ENCODE measurements at regions not wholly inside any gene's neighbourhood (a gene's known extent, or its start where the extent isn't known, plus 50 kb on each side); places are given as distances from the start of the nearest gene placed in this dataset.

DNA sequence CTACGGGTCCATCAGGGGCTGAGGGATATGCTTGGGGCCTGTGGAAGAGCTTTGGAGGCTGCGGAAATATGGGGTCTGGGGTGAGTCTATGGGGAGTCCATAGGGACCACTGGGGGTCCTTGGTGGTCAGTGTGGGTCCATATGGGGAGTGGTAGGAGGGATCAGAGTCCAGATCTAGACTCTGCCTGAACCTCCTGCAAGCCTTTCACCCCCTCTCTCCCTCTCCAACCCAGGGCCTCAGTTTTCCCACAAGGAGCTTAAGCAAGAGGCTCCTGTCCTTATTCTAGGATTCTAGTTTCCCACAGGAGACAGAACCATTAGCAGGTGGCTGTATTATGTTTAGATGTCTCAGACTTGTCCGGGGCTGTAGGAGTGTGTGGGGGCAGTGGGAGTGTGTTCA lies 161.9 kb upstream of the TSHZ3 start:
- Histone ChIP-seq H3K36me3 (ENCODE audit: control insufficient read depth, low read length) (no peaks in the 10 kb centered on the region), H3F3A (ENCODE audit: control insufficient read depth, insufficient read depth) (no peaks in the 10 kb centered on the region), H3K27ac (ENCODE audit: low read depth, low read length) (no peak overlapping the region), H3K4me2 (ENCODE audit: low read length) (no peak overlapping the region), H4K20me1 (ENCODE audit: control insufficient read depth, insufficient read depth, low read depth, low read length) (no peaks in the 10 kb centered on the region), H3K9me3 (ENCODE audit: control insufficient read depth, insufficient read depth, low read length) (peaks cover 4% of the 10 kb centered on the region; the same call in 1 of the 2 replicates), H3K4me1 (ENCODE audit: control insufficient read depth, low read length) (no peaks in the 10 kb centered on the region), H3K9me2 (replicated peaks; ENCODE audit: control insufficient read depth, low read length) (no peaks in the 10 kb centered on the region), H3K79me2 (ENCODE audit: control insufficient read depth, low read length) (no peaks in the 10 kb centered on the region), H3K27me3 (ENCODE audit: control insufficient read depth, low read length) (no peaks in the 10 kb centered on the region), H3K4me3 (ENCODE audit: low read length) (no peak overlapping the region)
- TF ChIP-seq CTCF (IDR thresholded peaks at IDR 0.05; ENCODE audit: low read depth, low read length, poor library complexity, severe bottlenecking) (no peak), EZH2phosphoT487 (IDR thresholded peaks at IDR 0.05; ENCODE audit: borderline replicate concordance, low read length) (no peak)

GRCh38 chr19:31511696-31512095 lies 162.5 kb upstream of the TSHZ3 start:
- Histone ChIP-seq H3F3A (ENCODE audit: control insufficient read depth, insufficient read depth) (no peaks in the 10 kb centered on the region), H3K4me2 (ENCODE audit: low read length) (no peak overlapping the region), H3K36me3 (ENCODE audit: control insufficient read depth, low read length) (no peaks in the 10 kb centered on the region), H3K9me2 (replicated peaks; ENCODE audit: control insufficient read depth, low read length) (no peaks in the 10 kb centered on the region), H3K27ac (ENCODE audit: low read depth, low read length) (no peak overlapping the region), H3K4me1 (ENCODE audit: control insufficient read depth, low read length) (no peaks in the 10 kb centered on the region), H3K9me3 (ENCODE audit: control insufficient read depth, insufficient read depth, low read length) (peaks cover 4% of the 10 kb centered on the region; the same call in 1 of the 2 replicates), H4K20me1 (ENCODE audit: control insufficient read depth, insufficient read depth, low read depth, low read length) (no peaks in the 10 kb centered on the region), H3K4me3 (ENCODE audit: low read length) (no peak overlapping the region), H3K27me3 (ENCODE audit: control insufficient read depth, low read length) (no peaks in the 10 kb centered on the region), H3K79me2 (ENCODE audit: control insufficient read depth, low read length) (no peaks in the 10 kb centered on the region)
- TF ChIP-seq CTCF (IDR thresholded peaks at IDR 0.05; ENCODE audit: low read depth, low read length, poor library complexity, severe bottlenecking), result no peak
- no peak for TF ChIP-seq EZH2phosphoT487 (IDR thresholded peaks at IDR 0.05; ENCODE audit: borderline replicate concordance, low read length)

- no peak overlapping the region for H3K27ac ChIP-seq (ENCODE audit: low read depth, low read length)
- H3K36me3 ChIP-seq (ENCODE audit: control insufficient read depth, low read length), result no peaks in the 10 kb centered on the region
- TF ChIP-seq EZH2phosphoT487 (IDR thresholded peaks at IDR 0.05; ENCODE audit: borderline replicate concordance, low read length) (no peak), CTCF (IDR thresholded peaks at IDR 0.05; ENCODE audit: low read depth, low read length, poor library complexity, severe bottlenecking) (no peak)
- H3K9me3 ChIP-seq (ENCODE audit: control insufficient read depth, insufficient read depth, low read length), result peaks cover 8% of the 10 kb centered on the region; the same call in 1 of the 2 replicates
- H3K9me2 ChIP-seq (replicated peaks; ENCODE audit: control insufficient read depth, low read length), result no peaks in the 10 kb centered on the region
- H3K79me2 ChIP-seq (ENCODE audit: control insufficient read depth, low read length), result no peaks in the 10 kb centered on the region
- no peaks in the 10 kb centered on the region for H3K27me3 ChIP-seq (ENCODE audit: control insufficient read depth, low read length)
- no peaks in the 10 kb centered on the region for H3K4me1 ChIP-seq (ENCODE audit: control insufficient read depth, low read length)
- no peaks in the 10 kb centered on the region for H3F3A ChIP-seq (ENCODE audit: control insufficient read depth, insufficient read depth)
- no peak overlapping the region for H3K4me2 ChIP-seq (ENCODE audit: low read length)
- H3K4me3 ChIP-seq (ENCODE audit: low read length), result no peak overlapping the region
- no peaks in the 10 kb centered on the region for H4K20me1 ChIP-seq (ENCODE audit: control insufficient read depth, insufficient read depth, low read depth, low read length)
Observed at GRCh38 chr19:31512181-31512970, 163.1 kb upstream of the TSHZ3 start.
